HG03064 (cell line): ENCODE measurements at regions not wholly inside any gene's neighbourhood (a gene's known extent, or its start where the extent isn't known, plus 50 kb on each side); places are given as distances from the start of the nearest gene placed in this dataset.

ENCODE experiments used
- ATAC-seq: cut with Tn5 transposase; IDR thresholded peaks from one replicate; pipeline ENCODE4 v1.9.1; 2021; ENCODE audit warnings: low read depth; ENCODE audit not compliant: unreplicated experiment

DNA sequence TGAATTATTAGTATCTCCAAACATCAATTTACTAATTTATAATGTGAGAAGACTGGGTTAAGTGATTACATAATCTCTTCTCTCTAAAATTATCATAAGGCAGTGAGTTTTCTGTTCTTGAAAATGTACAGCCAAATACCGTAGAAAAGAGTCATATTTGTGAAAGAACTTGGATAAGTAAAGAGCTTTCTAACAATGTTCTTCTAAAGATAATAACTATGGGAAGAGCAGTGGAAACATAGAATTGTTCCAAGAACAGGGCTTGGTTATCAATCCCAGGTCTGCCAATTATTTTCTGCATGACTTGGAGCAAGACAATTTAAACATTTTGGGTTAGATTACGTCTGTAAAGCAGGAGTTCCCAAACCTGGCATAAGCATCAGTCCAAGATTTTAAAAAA lies 198.1 kb upstream of the SGK1 start:
- no peak for ATAC-seq

DNA sequence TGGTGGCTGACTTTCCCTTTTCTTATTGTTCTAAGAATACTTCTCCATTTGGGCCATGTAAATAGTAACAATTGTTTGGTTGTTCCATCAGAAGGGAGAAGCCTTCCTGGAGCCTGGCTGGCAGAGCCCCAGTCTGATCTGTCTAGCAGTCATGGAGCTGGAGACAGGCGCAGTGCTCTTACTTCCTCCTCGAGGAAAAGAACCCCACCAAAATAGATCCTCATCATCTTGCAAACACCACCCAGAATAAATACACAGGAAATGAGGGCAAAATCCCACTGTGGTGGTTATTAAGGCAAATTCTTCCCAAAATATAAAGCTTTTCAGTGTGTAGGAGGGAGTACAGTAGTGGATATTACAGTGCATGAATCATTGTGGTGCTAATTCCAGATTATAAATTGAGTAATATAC lies 195.1 kb upstream of the SGK1 start:
- no peak for ATAC-seq

DNA sequence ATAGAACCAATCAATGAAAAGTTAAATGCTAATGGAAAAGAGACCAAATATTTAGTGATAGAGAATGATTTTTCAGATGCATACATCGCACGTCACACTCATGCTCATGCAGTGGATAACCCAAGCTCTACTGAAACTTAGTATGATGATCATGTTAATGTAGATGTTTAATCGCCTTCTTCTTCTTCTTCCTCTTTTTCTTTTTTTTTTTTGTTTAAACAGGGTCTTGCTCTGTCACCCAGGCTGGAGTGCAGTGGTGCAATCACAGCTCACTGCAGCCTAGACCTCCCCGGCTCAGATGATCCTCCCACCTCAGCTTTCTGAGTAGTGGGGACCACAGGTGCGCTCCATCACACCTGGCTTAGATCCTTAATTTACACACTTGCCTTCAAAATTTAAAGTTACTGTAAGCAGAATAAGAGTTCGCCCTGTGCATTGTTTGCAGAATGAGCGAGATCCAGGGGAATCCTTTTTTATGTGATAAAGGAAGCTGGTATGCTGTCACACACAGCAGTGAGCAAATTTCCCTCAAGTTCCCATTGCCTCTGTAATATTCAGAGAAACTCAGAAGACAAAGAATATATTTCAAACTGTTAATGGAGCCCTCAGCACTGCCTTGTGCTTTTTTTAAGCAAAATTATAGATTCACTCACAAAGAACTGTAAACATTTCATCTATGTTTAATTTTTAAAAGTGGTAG lies 194.2 kb upstream of the SGK1 start:
- ATAC-seq: no peak

DNA sequence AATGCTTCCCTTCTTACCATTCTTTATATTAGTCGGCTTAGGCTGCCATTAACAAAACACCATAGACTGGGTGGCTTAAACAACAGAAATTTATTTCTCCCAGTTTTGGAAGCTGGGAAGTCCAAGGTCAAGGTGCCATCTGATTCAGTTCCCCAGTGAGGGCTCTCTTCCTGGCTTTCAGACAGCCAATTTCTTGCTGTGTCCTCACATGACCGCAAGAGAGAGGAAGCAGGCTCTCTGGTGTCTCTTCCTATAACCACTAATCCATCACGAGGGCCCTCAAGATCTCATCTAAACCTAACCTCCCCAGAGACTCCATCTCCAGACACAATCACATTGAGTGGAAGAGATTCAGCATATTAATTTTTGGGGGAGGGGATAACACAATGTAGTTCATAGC lies 193.0 kb upstream of the SGK1 start:
- ATAC-seq: no peak

DNA sequence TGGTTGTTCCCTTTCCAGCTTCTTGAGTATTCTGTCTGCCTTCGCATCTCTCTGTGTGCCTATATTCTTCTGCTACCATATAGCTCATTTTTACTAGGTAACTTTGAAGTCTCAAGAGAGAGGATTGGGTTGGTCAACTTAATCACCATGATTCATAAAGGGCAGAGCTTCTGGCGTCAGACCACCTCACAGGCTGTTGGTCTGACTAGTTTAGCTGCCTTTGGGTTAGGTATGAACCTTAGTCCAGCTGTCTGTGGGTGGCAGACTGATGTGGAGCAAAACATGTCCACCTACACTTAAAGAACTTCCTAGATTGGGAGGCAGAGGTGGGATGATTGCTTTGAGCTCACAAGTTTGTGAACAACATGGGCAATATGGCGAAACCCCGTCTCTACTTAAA lies 192.2 kb upstream of the SGK1 start:
- ATAC-seq: no peak

DNA sequence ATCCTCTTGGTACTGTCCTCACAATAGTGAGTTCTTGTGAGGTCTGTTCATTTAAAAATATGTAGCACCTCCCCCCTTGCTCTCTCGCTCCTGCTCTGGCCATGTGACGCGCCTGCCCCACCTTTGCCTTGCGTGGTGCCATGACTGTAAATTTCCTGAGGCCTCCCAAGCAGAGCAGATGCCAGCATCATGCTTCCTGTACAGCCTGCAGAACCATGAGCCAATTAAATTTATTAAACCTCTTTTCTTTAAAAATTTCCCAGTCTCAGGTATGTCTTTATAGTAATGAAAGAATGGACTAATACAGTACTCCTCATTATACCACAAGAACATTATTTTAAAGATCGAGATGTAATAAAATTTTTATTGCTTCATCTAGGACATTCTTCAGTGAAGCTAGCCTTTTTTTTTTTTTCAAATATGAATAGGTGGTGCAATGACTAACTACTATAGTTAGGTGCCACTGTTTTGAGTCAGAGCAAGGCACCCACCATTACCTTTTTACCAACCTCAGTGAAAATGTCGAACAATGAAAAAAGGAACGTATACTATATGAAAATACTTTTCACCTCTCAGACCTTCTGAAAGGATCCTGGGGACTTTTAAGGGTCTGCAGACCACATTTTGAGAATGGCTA lies 191.1 kb upstream of the SGK1 start:
- no peak for ATAC-seq

DNA sequence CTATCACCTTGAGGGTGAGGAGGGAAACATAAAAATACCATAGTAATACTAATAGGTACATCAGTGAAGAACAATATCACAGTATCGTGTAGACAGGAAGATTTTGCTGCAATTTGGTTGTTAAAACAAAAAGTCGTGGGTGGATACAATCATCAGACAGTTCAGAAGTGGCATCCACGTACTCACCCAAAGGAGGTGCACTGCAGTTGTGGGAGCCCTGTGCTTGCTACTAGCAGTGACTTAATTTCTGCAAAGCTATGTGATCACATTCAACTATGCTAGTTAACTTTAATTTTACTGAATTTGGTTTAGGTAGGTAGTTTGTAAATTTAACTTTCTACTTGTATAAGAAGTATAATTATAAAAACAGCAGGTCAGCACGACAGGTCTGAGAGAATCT lies 188.2 kb upstream of the SGK1 start:
- no peak for ATAC-seq

DNA sequence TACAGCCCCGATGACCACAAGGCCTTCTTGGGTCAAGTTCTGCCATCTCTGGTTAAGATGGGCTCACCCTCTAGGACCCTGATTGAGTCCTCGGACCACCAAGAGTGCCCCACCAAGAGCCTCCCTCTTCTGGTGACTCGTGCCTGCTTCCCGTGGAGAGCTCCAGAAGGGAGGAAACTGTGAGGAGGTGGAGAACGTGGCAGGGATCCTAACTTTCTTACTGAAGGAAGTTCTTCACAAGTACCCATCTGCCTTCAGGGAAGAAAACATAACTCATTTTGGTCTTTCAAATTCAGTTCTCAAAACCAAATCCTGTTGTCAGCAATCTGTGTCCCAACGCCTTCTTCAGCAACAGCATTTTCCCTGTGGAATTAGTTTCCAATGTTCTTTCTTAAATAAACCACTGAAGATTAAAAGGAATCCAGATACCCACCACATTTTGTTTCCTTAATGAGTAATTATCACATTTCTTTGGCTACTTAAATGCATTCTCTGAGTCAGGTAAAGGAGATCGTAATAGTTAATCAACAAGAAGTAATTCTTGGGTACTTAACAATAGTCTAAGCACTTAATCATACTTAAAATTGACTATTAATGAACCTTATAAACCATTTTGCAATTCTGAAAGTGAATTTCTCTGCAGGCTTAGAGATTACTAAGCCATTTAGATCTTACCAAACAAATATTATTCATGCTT lies 185.8 kb upstream of the SGK1 start:
- no peak for ATAC-seq

DNA sequence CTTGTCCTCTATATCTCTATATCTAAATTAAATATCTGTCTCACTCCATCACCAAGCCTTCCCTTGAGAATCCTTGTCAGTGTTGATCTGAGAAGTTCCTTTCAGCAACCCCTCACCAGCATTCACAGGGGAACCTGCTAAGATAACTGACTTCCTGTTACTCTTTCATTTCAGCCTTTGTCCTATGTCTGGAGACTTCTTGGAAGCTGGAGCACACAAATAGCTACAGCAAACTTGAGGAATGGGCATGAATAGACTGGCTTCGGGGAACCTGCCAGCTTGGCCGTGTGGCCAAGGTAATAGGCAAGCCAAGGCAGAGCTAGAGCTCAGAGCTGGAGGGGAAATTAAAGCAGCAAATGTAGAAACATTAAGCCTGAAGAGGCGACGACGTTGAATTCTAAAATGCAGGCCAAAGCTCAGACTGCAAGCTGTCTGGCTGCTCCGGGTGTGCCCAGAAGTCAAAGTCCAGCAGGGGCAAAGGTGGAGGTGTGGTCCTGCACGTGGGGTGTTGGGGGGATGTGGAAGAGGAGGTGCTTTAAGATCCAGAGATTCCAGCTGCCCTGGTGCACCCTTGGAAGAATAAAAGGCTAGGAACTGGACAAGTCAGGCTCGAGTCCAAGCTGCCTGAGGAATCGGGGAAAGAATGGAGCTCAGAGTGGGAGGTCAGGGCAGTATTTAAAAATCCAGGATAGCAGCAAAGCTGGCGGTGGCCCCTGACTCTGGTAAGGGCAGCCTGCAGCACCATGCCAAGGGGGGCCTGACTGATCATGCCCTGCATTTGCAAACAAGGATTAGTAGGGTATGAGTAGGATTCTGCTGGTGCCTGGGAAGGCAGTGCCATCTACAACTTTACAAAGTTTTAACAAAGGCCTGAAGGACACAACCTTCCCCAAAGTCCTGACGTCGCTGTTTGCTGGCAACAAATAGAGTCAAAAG lies 185.0 kb upstream of the SGK1 start:
- ATAC-seq: no peak

DNA sequence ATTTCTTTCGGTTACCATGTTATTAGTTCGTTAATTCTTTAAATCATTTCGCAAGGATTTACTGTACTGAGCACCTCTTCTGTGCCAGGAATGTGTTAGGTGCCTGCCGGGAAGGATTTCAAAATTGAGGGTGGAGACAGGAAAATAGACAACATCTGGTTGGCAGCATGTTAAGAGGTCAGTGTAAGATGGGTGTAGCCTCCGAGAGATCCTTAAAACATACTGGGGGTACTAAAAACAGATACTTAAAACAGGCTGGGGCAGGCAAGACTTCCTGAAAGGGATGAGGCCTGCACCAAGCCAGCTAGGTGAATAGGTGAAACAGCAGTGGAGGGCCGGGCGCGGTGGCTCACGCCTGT lies 178.0 kb upstream of the SGK1 start:
- ATAC-seq: no peak

DNA sequence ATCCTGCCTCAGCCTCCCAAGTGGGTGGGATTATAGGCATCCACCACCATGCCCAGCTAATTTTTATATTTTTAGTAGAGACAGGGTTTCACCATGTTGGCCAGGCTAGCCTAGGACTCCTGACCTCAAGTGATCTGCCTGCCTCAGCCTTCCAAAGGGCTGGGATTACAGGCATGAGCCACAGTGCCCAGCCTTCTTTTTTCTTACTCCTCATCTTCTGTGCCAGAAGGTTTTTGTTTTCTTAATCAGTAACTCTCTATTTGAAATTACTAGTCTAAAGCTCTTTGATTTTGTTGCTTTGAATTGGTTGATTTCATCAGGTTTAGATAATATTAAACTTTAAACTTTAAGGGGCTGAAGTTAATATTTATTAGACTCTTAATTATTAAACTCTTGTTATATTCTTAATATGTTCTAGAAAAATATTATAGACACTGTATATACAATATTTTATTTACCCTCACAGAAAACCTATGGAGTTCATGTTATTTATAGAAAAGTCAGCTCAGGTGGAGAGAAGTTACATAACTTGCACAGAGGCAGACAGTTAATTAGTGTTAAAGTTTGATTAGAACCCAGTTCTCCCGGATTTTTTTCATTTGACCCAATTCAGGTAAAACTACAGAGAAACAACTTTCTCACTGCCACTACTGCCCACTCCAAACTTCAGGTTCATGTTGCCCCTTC lies 177.4 kb upstream of the SGK1 start:
- ATAC-seq: no peak

DNA sequence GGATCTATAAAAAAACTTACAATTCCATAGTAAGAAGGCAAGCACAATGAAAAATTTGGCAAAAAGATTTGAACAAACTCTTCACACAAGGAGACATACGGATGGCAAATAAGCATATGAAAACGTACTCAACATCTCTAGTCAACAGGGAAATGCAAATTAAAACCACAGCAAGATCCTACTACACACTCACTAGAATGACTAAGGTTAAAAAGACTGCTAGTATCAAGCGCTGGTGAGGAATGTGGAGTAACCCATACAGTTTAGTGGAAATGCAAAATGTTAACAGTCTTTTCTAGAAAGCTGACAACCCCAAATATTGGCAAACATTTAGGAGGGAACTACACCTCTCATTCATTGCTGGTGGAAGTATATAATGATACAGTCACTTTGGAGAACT lies 175.9 kb upstream of the SGK1 start:
- no peak for ATAC-seq

DNA sequence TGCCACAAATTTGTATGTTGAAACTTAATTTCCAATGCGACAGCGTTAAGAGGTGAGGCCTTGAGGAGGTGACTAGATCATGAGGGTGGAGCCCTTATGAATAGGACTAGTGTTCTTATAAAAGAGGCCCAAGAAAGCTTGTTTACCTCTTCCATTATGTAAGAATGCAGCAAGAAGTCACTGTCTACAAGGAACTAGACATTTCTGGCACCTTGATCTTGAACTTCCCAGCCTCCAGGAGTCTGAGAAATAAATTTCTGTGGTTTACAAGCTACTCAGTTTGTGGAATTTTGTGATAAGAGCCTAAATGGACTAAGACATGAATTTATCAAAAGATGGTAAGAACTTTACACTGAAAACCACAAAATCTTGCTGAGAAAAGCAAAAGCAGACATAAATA lies 173.6 kb upstream of the SGK1 start:
- ATAC-seq: no peak

DNA sequence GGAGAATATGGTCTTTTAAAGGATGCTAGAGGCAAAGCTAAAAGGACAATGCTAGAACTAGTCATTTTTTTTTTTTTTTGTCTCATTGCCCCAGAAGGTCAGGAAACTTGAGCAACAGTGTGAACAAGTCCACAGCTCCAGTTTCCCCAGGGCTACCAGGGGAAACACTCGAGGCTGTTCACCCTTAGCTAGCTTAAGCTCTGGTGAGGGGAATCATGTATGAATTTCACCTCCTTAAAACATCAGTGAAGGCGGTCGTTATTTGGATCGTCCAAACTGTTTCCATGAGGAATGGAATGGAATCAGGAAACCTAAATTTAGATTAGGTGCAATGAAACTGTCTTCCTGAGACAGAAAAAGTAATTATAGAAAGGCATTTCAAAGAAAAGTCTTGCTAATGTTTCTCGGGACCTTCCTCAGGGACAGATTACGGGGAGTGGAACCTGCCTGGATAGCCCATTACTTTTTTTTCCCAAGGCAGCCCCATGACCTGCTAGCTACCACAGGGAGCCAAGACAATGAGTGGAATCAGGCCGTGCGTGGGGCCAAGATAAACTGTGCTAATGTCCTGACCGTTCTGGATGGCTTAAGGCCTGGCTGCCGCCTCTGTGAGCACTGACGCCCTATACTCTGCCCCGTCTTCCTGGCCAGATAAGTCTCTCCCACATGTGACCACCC lies 164.8 kb upstream of the SGK1 start:
- no peak for ATAC-seq

DNA sequence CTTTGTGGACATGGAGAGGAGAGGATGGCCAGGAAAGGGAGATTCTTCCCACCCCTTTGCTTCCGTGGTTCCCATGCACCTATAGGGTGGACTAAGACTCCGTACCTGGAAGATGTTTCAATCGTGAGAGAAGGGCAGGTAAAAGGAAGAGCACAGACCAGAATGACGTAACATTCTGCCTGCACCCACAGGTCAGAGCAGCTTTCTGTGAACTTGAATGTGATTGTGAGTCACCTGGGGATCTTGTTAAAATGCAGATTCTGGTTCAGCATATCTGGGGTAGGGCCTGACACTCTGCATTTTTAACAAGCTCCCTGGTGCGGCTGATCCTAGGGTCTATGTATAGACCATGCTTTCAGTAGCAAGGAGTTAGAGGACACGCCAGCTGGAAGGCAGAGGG lies 164.1 kb upstream of the SGK1 start:
- ATAC-seq: no peak

DNA sequence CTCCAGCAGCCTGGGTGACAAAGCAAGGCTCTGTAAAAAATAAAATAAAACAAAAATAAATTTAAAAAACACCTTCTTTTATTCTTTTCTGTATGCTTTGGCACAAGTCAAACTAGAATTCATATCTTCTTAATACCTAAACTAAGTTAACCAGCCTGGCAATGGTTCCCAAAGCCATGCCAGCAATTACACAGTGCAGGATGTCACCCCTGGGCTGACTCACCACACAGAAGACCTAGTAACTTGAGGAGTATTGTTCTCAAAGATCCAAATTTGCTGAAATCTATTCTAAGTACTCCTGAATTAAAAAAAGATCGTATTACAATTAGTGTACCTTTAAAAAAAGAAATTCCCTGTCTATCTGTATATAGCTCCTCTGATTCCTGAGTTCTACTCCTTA lies 162.7 kb upstream of the SGK1 start:
- no peak for ATAC-seq

DNA sequence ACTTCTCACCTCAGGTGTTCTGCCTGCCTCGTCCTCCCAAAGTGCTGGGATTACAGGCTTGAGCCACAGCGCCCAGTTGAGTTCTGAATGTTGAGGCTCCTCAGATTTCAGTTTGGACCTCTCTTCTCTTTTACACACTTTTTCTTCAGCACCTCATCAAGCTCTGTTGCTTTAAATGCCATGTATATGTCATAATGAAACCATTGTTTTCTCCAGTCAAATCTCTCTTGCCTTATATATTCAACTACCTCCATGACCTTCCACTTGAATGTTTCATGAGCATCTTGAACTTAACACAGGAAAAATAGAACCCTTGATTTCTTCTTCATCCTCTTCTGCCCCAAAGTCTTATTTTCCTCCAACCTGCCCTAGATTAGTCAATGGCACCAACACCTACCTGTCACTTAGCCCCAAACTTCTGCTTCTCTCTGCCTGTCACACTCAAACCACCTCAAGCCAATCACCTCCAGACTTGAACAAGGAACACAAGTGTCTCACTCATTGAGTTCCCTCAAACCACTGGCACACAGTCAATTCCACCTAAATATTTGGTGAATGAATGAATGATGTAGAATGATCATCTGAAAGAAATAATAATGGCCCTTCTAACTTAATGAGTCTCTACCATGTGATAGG lies 161.0 kb upstream of the SGK1 start:
- no peak for ATAC-seq

DNA sequence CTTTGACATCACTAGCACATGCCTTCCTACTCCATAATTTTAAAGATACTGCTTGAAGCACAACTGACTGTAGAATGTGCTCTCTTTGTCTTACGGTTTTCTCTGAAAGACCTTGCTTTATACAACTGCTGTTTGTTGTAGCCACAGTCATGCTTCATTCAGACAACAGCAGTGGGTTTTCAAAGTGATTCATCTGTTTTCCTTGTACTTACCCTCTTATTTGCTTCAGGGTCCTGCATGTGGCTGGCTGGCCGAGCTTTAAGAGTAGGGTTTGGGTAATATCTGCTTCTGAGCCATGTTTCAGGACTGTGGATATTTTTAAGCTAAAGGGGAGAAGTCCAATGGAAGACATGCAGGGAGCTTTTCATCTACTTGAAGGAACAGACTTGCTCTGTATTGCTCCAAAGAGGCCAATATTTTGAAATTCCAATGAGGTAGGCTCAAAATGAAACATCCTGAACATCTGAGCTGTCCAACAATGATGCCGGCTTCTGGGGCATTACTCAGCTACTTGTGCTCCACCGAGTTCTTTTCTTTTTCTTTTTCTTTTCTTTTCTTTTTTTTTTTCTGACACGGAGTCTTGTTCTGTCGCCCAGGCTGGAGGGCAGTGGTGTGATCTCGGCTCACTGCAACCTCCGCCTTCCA lies 160.2 kb upstream of the SGK1 start:
- ATAC-seq: no peak

DNA sequence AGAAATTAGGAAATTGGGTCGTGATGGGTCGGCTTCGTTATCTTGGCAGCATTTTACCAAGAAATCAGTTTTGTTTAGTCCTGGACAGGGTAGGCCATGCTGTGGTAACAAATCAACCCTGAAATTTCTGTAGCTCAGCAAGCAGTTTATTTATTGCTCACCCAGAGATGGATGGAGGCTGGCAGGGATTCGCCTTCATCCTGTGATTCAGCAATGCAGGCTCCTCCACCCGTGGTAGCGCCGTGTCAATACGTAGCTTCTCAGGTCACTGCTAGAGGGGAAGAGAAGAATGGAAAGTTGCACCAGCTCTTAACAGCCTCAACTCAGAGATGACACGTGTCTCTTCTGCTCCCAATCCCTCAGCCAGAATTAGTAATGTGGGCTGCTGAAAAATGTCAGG lies 157.0 kb upstream of the SGK1 start:
- no peak for ATAC-seq
